GM23338 (cell line): ENCODE measurements at regions not wholly inside any gene's neighbourhood (a gene's known extent, or its start where the extent isn't known, plus 50 kb on each side); places are given as distances from the start of the nearest gene placed in this dataset.

Source experiments
- ATAC-seq: fragments of 200-7000 bp; cut with Tn5 transposase; 3 replicates; pipeline ENCODE4 v1.9.1; 2020
- DNase-seq: peaks from one replicate; pipeline ENCODE4 v3.0.0-alpha.2; 2015; ENCODE audit warnings: low spot score
- H2AFZ ChIP-seq: fragments of 200-600 bp; sonication (generic); 2 replicates; pipeline ENCODE4 v1.8.0; 2016; ENCODE audit warnings: antibody characterized with exemption, mild to moderate bottlenecking, moderate library complexity
- H3F3A ChIP-seq: fragments of 200-600 bp; sonication (generic); replicated peaks from 2 replicates; pipeline ENCODE4 v1.8.0; 2017; ENCODE audit warnings: antibody characterized with exemption, mixed run types, low read depth
- H3K27ac ChIP-seq: fragments of 200-600 bp; sonication (generic); 2 replicates; pipeline ENCODE4 v1.6.1; 2016; ENCODE audit warnings: low read depth
- H3K27me3 ChIP-seq: fragments of 200-600 bp; sonication (generic); 2 replicates; pipeline ENCODE4 v1.8.0; 2016; ENCODE audit warnings: mild to moderate bottlenecking, mixed run types, moderate library complexity; ENCODE audit not compliant: insufficient read depth
- H3K36me3 ChIP-seq: fragments of 200-600 bp; sonication (generic); 2 replicates; pipeline ENCODE4 v1.8.0; 2016; ENCODE audit warnings: mild to moderate bottlenecking; ENCODE audit not compliant: insufficient read depth
- H3K4me1 ChIP-seq: fragments of 200-600 bp; sonication (generic); 2 replicates; pipeline ENCODE4 v1.8.0; 2016; ENCODE audit warnings: mild to moderate bottlenecking, moderate library complexity; ENCODE audit not compliant: insufficient read depth
- H3K4me2 ChIP-seq: fragments of 200-600 bp; sonication (generic); 2 replicates; pipeline ENCODE4 v1.7.1; 2017; ENCODE audit warnings: mixed run types
- H3K4me3 ChIP-seq: fragments of 200-600 bp; sonication (generic); 2 replicates; pipeline ENCODE4 v1.6.1; 2016; ENCODE audit warnings: mixed run types
- H3K79me2 ChIP-seq: fragments of 200-600 bp; sonication (generic); replicated peaks from 2 replicates; pipeline ENCODE4 v1.8.0; 2017; ENCODE audit warnings: mild to moderate bottlenecking; ENCODE audit not compliant: insufficient read depth
- H3K9me2 ChIP-seq: fragments of 200-600 bp; sonication (generic); 2 replicates; pipeline ENCODE4 v1.8.0; 2017; ENCODE audit not compliant: insufficient read depth
- H4K20me1 ChIP-seq: fragments of 200-600 bp; sonication (generic); replicated peaks from 2 replicates; pipeline ENCODE4 v1.8.0; 2017; ENCODE audit warnings: mild to moderate bottlenecking; ENCODE audit not compliant: insufficient read depth
- H3K27ac Mint-ChIP-seq: 2 replicates; pipeline ENCODE4 v1.8.0; 2020; ENCODE audit warnings: inconsistent platforms, mild to moderate bottlenecking, moderate library complexity, mixed read lengths
- H3K27me3 Mint-ChIP-seq: 3 replicates; pipeline ENCODE4 v1.8.0; 2022; ENCODE audit warnings: low read depth, mild to moderate bottlenecking, moderate library complexity, mixed read lengths, inconsistent platforms; ENCODE audit not compliant: insufficient read depth, poor library complexity
- H3K36me3 Mint-ChIP-seq: 3 replicates; pipeline ENCODE4 v1.8.0; 2021; ENCODE audit warnings: low read depth, mild to moderate bottlenecking, inconsistent platforms, moderate library complexity, mixed read lengths
- H3K4me1 Mint-ChIP-seq: 3 replicates; pipeline ENCODE4 v1.8.0; 2020; ENCODE audit warnings: mild to moderate bottlenecking, inconsistent platforms, mixed read lengths
- H3K4me3 Mint-ChIP-seq: 3 replicates; pipeline ENCODE4 v1.8.0; 2021; ENCODE audit warnings: moderate library complexity, mild to moderate bottlenecking, inconsistent platforms, mixed read lengths
- H3K9me3 Mint-ChIP-seq: 3 replicates; pipeline ENCODE4 v1.8.0; 2020; ENCODE audit warnings: moderate library complexity, mild to moderate bottlenecking, inconsistent platforms, mixed read lengths
- EZH2 ChIP-seq: fragments of 200-600 bp; sonication (generic); IDR thresholded peaks from one replicate; pipeline ENCODE4 v1.8.0; 2017; ENCODE audit warnings: antibody characterized with exemption, mild to moderate bottlenecking, low read depth; ENCODE audit not compliant: unreplicated experiment
- EZH2phosphoT487 ChIP-seq: fragments of 200-600 bp; sonication (generic); IDR thresholded peaks from one replicate; pipeline ENCODE4 v1.8.1; 2018; ENCODE audit warnings: antibody characterized with exemption; ENCODE audit not compliant: unreplicated experiment
- JUNB ChIP-seq: IDR thresholded peaks from one replicate; pipeline ENCODE4 v1.6.1; 2016; ENCODE audit warnings: antibody characterized with exemption; ENCODE audit not compliant: unreplicated experiment
- NANOG ChIP-seq: IDR thresholded peaks from 2 replicates; pipeline ENCODE4 v1.6.1; 2016; ENCODE audit warnings: antibody characterized with exemption, borderline replicate concordance
- POLR2AphosphoS5 ChIP-seq: IDR thresholded peaks from 2 replicates; pipeline ENCODE4 v1.6.1; 2016; ENCODE audit warnings: antibody characterized with exemption, low read depth
- ZNF114 ChIP-seq: fragments of 250-450 bp; sonication (Bioruptor Pico); IDR thresholded peaks from 2 replicates; pipeline ENCODE4 v1.5.0; 2020; ENCODE audit warnings: mild to moderate bottlenecking, moderate library complexity
- ZNF331 ChIP-seq: fragments of 250-450 bp; sonication (Bioruptor Pico); IDR thresholded peaks from 2 replicates; pipeline ENCODE4 v1.5.0; 2020; ENCODE audit warnings: low read depth, mild to moderate bottlenecking, moderate library complexity
- TF ChIP-seq, protein P1 (sequence below): IDR thresholded peaks from one replicate; pipeline ENCODE4 v1.6.1; 2018; ENCODE audit warnings: antibody characterized with exemption; ENCODE audit not compliant: unreplicated experiment
- TF ChIP-seq, protein P2 (sequence below): IDR thresholded peaks from 2 replicates; pipeline ENCODE4 v1.6.1; 2016; ENCODE audit warnings: antibody characterized with exemption
- TF ChIP-seq, protein P3 (sequence below): fragments of 250-450 bp; sonication (Bioruptor Pico); IDR thresholded peaks from 2 replicates; pipeline ENCODE4 v1.5.0; 2020; ENCODE audit warnings: mild to moderate bottlenecking, moderate library complexity

DNA sequence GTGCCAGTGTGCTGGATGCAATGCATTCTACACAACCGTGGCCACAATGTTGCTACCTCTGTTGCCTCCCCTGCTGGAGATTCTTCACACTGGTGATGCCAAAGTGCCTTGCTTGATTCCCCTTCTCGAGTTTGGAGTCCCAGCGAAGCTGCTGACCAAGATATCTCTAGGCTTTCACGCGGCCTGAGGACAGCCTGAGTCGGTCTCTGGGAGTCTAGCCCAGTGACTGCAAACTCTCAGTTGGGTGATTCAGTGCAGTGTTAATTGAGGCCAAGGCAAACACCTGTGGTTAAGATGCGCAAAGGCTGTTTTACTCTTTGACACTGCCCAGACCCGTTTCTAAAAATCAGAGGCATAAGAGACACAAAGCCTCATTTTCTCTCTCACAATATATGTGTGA, 434.4 kb downstream of the NR2F2 start (continued):
- TF ChIP-seq, protein P1, sequence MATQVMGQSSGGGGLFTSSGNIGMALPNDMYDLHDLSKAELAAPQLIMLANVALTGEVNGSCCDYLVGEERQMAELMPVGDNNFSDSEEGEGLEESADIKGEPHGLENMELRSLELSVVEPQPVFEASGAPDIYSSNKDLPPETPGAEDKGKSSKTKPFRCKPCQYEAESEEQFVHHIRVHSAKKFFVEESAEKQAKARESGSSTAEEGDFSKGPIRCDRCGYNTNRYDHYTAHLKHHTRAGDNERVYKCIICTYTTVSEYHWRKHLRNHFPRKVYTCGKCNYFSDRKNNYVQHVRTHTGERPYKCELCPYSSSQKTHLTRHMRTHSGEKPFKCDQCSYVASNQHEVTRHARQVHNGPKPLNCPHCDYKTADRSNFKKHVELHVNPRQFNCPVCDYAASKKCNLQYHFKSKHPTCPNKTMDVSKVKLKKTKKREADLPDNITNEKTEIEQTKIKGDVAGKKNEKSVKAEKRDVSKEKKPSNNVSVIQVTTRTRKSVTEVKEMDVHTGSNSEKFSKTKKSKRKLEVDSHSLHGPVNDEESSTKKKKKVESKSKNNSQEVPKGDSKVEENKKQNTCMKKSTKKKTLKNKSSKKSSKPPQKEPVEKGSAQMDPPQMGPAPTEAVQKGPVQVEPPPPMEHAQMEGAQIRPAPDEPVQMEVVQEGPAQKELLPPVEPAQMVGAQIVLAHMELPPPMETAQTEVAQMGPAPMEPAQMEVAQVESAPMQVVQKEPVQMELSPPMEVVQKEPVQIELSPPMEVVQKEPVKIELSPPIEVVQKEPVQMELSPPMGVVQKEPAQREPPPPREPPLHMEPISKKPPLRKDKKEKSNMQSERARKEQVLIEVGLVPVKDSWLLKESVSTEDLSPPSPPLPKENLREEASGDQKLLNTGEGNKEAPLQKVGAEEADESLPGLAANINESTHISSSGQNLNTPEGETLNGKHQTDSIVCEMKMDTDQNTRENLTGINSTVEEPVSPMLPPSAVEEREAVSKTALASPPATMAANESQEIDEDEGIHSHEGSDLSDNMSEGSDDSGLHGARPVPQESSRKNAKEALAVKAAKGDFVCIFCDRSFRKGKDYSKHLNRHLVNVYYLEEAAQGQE, result no peak

DNA sequence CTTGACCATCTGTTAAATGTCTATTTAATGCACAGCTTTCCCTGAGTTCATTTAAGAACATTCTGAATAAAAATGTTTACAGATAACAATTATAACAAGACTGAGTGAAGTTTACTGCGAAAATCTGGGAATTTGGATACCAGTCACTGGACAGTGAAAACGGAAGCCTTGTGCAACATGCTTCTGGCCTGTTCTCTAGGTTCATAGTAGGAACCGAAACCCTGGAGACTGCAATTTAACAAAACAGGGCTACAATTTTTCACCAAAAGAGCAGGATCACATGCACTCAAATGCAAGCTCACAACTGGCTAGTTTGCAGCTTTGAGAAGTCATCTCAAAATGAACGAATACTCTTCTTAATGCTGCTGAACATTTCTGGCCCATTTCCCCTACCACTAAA, 435.9 kb downstream of the NR2F2 start:
- Mint-ChIP-seq H3K9me3 (no peaks in the 10 kb centered on the region), H3K27ac (no peak overlapping the region)
- no peak for TF ChIP-seq EZH2phosphoT487
- no peak for TF ChIP-seq JUNB
- no peak for TF ChIP-seq EZH2
- TF ChIP-seq, protein P2, sequence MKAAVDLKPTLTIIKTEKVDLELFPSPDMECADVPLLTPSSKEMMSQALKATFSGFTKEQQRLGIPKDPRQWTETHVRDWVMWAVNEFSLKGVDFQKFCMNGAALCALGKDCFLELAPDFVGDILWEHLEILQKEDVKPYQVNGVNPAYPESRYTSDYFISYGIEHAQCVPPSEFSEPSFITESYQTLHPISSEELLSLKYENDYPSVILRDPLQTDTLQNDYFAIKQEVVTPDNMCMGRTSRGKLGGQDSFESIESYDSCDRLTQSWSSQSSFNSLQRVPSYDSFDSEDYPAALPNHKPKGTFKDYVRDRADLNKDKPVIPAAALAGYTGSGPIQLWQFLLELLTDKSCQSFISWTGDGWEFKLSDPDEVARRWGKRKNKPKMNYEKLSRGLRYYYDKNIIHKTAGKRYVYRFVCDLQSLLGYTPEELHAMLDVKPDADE, result no peak
- TF ChIP-seq, protein P1, result no peak
- TF ChIP-seq ZNF331, result no peak
- TF ChIP-seq, protein P3, sequence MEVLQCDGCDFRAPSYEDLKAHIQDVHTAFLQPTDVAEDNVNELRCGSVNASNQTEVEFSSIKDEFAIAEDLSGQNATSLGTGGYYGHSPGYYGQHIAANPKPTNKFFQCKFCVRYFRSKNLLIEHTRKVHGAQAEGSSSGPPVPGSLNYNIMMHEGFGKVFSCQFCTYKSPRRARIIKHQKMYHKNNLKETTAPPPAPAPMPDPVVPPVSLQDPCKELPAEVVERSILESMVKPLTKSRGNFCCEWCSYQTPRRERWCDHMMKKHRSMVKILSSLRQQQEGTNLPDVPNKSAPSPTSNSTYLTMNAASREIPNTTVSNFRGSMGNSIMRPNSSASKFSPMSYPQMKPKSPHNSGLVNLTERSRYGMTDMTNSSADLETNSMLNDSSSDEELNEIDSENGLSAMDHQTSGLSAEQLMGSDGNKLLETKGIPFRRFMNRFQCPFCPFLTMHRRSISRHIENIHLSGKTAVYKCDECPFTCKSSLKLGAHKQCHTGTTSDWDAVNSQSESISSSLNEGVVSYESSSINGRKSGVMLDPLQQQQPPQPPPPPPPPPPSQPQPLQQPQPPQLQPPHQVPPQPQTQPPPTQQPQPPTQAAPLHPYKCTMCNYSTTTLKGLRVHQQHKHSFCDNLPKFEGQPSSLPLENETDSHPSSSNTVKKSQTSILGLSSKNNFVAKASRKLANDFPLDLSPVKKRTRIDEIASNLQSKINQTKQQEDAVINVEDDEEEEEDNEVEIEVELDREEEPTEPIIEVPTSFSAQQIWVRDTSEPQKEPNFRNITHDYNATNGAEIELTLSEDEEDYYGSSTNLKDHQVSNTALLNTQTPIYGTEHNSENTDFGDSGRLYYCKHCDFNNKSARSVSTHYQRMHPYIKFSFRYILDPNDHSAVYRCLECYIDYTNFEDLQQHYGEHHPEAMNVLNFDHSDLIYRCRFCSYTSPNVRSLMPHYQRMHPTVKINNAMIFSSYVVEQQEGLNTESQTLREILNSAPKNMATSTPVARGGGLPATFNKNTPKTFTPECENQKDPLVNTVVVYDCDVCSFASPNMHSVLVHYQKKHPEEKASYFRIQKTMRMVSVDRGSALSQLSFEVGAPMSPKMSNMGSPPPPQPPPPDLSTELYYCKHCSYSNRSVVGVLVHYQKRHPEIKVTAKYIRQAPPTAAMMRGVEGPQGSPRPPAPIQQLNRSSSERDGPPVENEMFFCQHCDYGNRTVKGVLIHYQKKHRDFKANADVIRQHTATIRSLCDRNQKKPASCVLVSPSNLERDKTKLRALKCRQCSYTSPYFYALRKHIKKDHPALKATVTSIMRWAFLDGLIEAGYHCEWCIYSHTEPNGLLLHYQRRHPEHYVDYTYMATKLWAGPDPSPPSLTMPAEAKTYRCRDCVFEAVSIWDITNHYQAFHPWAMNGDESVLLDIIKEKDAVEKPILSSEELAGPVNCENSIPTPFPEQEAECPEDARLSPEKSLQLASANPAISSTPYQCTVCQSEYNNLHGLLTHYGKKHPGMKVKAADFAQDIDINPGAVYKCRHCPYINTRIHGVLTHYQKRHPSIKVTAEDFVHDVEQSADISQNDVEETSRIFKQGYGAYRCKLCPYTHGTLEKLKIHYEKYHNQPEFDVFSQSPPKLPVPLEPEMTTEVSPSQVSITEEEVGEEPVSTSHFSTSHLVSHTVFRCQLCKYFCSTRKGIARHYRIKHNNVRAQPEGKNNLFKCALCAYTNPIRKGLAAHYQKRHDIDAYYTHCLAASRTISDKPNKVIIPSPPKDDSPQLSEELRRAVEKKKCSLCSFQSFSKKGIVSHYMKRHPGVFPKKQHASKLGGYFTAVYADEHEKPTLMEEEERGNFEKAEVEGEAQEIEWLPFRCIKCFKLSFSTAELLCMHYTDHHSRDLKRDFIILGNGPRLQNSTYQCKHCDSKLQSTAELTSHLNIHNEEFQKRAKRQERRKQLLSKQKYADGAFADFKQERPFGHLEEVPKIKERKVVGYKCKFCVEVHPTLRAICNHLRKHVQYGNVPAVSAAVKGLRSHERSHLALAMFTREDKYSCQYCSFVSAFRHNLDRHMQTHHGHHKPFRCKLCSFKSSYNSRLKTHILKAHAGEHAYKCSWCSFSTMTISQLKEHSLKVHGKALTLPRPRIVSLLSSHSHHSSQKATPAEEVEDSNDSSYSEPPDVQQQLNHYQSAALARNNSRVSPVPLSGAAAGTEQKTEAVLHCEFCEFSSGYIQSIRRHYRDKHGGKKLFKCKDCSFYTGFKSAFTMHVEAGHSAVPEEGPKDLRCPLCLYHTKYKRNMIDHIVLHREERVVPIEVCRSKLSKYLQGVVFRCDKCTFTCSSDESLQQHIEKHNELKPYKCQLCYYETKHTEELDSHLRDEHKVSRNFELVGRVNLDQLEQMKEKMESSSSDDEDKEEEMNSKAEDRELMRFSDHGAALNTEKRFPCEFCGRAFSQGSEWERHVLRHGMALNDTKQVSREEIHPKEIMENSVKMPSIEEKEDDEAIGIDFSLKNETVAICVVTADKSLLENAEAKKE (CRISPR knock-in tag), result no peak
- TF ChIP-seq NANOG, result no peak
- TF ChIP-seq ZNF114, result no peak
- TF ChIP-seq POLR2AphosphoS5, result no peak

More for the DNA sequence above, 435.9 kb downstream of the NR2F2 start:
- no peak overlapping the region for H3K27ac ChIP-seq
- H3K79me2 ChIP-seq, result no peaks in the 10 kb centered on the region
- H3K9me2 ChIP-seq, result peaks cover 13% of the 10 kb centered on the region
- H2AFZ ChIP-seq, result no peak overlapping the region
- no peak overlapping the region for H3K4me2 ChIP-seq
- no peaks in the 10 kb centered on the region for H3F3A ChIP-seq
- Mint-ChIP-seq H3K4me3 (no peak overlapping the region), H3K36me3 (no peaks in the 10 kb centered on the region), H3K4me1 (peaks cover 4% of the 10 kb centered on the region; the same call in 2 of the 3 replicates), H3K27me3 (no peaks in the 10 kb centered on the region)
- DNase-seq, result no peak
- H3K4me1 ChIP-seq, result no peaks in the 10 kb centered on the region; the same call in 1 of the 2 replicates
- H4K20me1 ChIP-seq, result no peaks in the 10 kb centered on the region
- no peak for ATAC-seq
- no peaks in the 10 kb centered on the region for H3K36me3 ChIP-seq
- no peaks in the 10 kb centered on the region for H3K27me3 ChIP-seq
- no peak overlapping the region for H3K4me3 ChIP-seq
